HG03378 (cell line): ENCODE measurements at regions not wholly inside any gene's neighbourhood (a gene's known extent, or its start where the extent isn't known, plus 50 kb on each side); places are given as distances from the start of the nearest gene placed in this dataset.

Experiments
- ATAC-seq: cut with Tn5 transposase; IDR thresholded peaks from one replicate; pipeline ENCODE4 v1.9.1; 2021; ENCODE audit warnings: mild to moderate bottlenecking, moderate library complexity; ENCODE audit not compliant: unreplicated experiment

DNA sequence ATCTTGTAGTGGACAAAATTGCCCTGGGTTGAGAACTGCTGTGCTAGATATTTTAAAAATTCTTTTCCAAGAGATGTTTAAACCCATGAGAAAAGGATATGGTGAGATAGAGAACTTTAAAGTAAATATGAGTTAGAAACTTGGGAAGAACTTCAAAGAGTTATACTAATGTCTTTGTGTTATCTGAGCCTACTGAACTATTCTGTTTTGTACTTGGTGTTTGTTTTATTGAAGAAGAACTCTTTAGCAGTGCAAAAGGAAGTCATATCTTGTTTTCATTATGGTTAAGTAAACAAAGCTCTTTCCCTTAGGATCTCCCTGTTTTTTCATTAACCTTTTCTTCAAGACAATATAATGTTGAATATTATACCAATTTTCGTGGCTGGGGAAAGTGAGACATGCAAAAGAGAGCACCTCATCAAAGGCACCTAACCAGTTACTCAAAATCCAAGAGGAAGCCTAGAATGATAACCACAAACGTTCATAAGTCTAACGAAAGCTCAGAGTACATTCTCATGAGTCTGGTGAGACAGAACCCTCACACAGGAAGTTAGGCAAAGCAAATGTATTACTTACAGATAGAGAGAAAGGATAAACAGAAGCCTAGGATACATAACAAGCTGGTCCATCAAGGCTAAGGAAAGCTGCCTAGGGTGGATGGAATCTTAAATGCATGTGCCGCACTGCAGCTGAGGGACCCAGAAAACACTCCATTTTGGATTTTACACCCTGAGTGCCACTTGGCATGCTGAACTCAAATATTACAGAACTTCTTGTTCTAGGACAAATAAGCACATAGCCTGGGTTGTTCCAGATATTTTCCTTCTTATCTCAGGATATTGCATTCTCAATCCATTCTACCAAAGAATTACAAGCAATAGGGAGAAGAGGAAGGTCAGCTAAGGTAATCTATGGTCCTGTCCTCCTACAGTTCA, 112.5 kb upstream of the ANO3 start:
- ATAC-seq, result no peak

DNA sequence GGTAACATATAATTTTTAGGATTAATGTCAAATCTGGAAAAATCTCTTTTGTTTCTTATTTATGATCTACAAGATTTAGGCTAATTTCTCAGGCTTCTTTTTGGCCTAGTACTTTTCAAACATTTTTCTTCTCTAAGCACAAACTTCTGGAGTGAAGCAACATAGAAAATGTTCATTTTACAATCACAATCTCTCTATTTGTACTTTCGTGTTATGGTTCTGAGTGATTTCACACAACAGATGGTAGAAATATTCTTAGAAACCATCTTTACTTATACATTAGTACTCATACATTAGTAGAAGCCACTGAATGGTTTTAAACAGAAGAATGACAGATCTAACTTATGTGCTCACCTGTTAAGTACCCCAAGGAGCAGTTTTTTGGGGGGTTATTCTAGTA, 106.3 kb upstream of the ANO3 start:
- no peak for ATAC-seq

DNA sequence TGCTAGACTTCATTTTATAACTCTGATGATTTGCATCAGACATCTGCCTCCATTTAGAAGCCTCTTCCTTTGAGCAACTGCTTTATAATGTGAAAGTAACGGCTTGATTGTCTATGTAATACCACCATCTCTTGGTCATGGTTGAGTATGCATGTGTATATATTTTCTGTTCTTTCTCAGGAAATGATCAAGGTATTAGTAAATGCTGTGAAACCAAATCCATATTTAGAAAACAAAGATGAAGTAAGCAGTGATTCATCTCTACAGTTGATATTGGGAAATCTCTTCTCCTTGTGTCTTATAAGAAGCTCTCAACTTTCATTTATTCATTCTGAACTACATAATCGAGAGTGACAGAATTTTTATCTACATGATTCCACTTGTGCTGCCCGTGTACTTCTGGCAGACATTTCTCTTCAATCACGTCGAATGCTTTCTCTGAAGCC, 104.6 kb upstream of the ANO3 start:
- ATAC-seq, result peak; percentile 91

DNA sequence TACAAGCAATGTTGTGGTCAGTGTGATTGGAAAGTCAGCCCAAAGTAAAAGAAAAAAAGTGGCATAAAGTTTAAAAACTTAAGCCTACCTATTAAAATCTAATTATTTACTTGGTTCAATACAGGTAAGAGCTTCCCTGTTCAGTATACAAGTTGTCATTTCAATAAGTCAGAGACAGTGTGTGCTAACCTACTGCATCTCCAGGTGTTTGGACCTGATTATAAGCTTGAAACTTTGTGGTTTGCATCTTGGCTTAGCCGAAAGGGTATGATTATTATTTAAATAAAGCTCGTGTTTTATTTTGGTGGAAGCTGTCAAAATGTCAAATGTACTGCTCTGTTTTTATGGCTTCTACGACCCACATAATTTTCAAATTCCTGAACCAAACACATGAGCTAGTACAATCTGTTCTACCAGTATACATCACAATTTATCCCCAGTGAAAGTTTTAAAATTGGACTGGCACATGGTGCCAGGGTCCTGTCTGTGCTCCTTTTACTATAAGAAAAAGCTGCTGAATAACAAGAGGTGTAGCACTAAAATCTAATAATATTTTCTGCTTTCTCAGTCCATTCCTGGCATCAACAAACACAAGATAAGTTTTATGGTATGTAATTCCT, 103.9 kb upstream of the ANO3 start:
- no peak for ATAC-seq

DNA sequence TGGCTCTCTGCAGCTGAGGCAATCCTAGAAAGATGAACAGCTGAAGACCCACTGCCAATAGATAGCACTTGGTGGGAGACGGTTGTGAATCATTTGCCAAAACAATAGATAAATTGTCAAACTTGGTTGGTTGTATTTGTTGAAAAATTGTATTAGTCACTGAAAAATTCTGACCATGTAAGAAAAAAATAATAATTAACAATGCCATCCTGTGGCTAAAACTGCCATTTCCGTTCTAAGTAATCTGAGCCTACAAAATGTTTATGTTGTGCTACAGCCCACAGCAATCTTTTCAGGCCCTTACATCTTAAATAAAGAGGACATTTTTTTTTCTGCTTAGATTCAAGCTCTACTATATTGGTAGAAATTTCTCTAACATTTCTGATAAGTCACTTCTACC, 103.2 kb upstream of the ANO3 start:
- ATAC-seq, result no peak

DNA sequence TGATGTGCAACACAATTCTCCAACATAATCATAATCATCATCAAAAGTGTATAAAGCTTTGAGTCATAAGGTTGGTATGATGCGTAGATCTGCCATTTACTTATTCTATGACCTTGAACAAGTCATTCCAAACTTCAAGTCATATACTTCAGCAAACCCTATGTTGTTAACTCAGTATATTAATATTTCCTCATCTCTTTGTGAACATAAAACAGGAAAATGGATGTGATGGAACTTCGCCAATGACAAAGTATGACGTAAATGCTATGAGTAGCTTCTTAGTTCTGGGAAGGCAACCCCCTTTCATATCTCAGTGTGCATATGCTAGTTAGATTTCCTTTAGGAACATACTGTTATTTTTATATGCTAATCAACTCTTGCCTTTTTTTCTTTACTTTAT, 102.7 kb upstream of the ANO3 start:
- ATAC-seq, result no peak

DNA sequence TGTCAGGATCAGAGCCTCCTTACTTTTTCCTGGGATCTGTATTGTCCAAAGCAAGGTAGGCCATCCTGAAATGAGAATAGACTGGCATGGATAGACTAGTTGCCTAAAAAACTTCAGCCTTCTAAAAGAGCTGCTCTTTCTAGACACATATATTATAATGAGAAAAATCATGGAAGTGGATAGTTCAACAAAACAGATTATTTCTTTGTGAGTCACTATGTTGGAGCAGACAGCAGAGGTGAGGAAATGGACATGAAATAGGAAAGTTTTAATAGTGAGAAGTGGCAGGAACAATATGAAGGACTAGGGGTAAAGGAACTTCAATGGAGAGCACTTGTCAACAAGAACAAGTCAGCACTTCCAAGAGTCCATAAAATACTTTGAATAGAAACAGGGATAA, 101.9 kb upstream of the ANO3 start:
- ATAC-seq, result no peak

DNA sequence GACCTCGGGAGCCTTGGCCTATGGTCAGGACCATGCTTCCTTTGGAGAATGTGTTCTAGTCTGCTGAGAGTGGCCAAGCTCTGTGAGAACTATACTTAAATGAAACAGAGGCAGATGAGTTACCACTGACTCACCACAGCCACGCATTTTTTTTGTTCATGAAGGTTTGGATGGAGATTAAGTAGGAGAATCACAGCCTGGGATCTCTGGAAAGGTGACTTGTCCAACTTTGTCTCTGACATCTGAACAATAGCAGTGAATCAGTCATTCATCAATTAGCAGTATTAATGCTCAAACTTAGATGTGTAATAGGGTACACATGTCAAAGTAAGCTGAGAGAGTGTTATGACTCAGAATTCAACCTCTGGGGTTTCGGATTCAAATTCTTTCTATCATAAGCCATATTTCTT, 100.7 kb upstream of the ANO3 start:
- ATAC-seq, result no peak

DNA sequence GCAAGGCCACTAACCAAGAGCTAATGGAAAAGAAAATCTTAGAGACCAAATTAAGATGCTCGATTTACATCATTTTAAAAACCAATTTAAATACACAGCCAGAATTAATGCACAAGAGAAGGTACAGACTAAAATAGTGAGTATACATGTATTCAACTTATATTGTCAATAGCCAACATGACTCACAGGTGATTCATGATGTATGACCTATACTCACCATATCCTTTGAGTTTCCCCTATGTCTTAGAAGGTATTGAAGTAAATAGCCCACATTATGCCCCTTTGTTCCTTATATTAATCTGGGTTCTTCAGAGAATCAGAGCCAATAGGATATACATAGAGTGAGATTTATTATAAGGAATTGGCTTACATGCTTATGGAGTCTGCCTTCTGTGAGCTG, 97.5 kb upstream of the ANO3 start:
- no peak for ATAC-seq

DNA sequence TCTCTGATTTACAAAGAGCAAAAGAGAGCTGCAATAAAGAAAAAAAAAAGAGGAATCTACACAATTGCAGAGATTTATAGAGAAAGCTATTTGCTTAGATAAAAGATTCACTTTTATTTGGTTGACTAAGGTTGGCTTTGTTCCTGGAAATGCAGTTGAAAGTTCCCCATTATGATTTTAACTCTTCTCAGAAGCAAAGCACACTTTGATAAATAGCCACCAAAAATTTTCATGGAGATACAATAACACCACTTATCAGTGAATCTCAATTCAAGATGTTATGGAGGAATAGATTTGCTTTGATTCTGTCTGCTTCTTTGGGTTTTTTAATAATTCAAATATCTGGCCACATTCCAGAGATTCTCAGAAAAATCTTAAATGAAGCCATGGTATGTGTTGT, 88.5 kb upstream of the ANO3 start:
- ATAC-seq, result no peak

DNA sequence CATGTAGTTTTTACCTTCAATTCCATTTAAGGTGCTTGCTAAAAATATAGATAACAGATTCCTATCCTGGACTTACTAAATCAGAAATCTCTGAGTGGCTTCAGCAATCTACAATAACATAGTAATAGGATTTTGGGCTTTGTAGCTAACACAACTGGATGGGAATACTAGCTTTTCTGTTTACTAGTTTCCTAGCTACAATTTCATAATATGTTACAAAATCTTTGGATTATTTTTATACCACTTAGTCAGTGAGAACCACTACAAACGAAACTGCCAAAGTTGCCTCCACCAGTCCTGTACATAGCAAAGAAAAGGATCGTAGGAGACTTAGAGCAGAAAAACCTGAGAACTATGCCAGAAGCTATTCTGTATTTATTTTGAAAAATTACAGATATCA, 87.7 kb upstream of the ANO3 start:
- ATAC-seq, result no peak

DNA sequence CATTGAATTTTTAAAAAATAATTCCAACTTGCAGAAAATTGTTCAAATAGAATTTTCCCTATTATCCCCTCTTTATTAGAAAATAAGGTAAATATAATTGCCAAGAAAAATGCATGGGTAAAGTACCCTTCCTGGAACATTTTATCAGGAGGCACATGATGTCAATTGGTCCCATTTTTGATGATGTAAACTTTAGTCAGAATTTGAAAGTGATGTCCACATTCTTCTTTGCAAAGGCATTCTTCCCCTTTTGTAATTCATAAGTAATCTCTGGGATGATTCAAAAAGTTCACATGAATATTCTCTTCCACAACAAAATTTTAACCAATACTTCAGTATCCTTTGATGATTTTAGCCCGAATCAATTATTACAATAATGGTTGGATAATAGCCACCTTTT, 86.9 kb upstream of the ANO3 start:
- no peak for ATAC-seq

DNA sequence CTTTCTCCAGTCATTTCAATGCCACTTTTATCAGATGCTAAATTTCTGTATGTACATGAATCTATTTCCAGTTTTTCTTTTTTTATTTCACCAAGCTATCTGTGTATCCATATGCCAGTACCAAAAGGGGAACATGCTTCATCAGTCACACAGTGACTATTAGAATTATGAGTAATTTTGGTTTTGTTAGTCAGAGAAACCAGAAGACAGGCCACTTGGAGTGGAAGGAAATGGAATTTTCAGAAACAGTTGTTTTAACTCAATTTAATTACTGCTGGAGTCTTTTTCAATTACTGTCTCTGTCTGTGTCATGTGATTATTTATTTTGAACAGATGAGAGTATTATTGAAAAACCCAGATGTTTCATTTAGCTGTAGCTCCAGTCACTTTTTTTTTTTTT, 84.6 kb upstream of the ANO3 start:
- no peak for ATAC-seq

DNA sequence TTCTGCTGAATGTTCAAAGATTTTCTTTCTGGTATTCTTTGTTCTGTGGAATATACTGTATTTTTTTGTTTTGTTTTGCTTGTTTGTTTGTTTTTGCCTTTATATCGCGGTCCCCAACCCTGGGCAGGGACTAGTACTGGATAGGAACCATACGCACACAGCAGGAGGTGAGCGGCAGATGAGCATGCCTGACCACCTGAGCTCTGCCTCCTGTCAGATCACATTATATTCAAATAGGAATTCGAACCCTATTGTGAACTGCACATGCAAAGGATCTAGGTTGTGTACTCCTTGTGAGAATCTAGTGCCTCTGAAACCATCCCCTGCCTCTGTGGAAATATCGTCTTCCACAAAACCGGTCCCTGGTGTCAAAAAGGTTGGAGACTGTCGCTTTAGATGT, 83.3 kb upstream of the ANO3 start:
- no peak for ATAC-seq

DNA sequence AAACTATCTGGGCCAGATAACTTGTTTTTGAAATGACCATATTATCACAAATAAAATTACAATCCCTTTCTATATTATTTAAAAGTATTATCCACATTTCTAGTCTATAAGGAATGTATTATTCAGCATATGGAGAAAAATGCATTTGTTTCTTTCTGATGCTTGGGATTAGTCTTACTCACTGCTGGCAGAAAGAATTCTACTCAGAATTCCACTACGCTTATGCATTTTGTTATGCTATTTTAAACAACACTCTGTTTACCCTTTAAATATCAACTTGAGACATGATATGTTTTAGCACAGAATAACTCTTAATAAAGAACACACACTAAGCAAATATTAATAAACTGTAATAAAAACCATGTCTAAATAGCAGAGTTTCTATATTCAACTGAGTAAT, 77.6 kb upstream of the ANO3 start:
- ATAC-seq, result no peak

DNA sequence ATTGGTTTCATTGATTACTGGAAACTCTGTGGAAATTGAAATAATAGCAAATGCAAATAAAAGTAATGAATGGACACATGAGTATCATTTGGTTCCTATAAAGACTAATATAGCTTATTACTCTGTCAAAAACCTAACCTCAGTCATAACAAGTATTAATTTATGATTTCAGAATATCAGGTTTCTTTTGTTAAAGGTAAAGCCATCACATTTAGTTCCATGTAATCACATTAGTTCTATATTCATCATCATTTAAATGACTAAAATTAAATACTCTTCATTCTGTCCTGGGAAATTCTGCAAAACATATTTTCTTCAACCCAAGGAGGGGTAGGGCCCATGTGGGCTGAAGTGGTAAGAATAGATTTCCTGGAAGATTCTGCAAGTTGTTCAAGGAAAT, 68.2 kb upstream of the ANO3 start:
- no peak for ATAC-seq

DNA sequence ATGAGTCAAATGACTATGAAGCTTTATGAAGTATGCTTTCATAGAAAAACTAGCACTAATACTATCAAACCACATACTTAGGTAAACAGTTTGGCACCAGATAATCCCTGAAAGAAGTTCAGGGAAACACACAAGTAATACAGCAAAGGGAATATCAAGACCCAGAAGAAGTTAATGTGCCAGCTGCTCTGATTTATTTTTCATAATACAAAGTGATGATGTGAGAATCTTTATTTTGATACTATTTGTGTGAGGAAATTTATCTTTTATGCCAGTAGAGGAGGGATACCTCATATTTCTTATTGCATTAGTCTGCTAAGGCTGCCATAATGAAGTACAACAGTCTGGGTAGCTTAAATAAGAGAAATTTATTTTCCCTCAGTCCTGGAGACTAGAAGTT, 67.7 kb upstream of the ANO3 start:
- no peak for ATAC-seq

DNA sequence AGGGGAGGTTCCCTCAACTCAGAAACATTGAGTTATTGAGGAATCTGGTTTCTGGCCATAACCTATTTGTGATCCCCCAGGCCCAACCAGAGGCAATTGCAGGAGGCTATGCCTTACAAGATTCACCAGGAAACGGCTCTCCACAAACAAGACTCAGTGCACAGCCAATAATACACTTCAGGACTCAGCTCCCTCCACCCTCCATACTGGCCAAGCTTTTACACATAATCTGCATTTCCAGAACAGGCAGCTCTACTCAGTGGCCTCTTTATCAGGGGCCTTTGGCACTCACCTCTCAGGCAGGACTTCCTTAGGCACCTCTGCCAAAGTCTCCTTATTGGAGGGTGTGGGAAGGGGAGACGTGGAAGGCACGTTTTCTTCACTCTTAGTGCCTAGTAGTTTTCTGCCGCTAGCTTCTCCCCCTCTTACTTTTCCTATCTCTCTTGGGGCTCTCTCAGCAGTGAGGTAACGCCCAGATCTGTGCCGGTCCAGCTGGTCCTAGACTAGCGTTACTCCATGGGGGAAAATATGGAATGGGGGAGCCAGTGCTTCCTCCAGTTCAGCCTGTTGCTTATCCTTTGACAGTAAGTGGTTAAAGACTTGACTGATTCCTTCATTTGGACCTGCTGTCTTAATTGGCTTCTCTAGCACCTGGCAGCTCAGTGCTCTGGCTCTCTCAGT, 62.8 kb upstream of the ANO3 start:
- ATAC-seq, result no peak

DNA sequence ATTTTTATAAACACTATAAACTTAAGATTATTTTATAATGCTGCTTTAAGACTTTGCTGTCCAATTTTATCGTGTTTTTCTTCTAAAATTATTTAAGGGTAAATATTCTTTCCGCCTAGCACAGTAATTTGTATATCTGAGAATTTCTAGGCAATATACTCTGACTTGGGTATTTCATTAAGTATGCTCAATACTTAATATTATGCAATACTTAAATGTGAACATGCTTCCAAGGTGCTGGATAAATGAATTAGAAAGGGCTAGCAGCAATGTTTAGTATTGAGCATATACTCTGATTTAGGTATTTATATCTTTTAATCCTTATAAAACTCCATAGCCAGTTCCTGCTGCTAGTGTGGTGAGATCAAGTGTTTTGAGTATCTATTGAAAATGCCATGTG, 60.3 kb upstream of the ANO3 start:
- no peak for ATAC-seq

DNA sequence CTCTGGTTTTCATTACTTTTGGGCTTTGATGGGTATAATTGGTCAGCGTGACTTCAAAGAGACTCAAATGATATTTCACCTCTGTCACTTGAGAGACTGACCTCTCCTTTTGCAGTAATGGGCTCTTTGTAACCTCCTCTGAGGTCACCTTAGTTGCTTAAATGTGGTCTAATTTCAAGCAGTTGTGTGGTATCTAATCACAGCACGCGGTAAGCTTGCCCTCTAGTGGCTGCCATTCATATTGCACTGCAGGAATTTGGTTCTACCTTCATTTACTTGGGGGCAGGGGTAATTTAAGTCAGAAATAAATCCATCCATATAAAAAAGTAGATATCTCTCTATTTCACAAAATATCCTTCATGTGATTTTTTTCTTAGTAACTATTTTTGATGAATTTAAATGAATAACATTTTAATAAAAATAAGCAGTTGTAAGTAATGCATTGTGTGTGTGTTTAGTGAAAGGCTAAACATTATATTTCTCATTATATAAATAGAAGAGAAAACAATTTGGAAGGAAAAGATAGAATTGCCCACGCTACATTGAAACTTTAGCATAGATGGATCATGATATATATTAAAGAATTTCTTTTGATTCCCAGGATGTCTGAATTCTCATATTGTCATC, 55.0 kb upstream of the ANO3 start:
- ATAC-seq, result peak; percentile 94

DNA sequence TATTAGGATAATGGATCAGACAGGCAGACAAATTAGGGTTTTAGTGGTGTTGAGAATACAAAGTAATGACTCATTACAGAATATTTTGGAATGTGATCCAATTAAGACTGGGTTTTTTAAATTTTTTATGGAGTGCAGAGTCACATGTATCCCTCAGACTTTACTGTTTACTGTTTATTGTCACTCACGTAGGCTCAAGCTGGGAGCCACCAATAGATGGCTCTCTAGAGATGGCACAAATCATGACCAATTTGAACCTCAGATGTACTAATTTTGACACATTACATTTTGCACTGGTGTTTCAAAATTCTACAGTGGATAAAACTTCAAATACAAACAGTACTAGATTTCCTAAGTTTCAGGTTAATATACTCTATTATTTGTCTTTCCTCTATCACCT, 53.6 kb upstream of the ANO3 start:
- no peak for ATAC-seq
